GM12878 (cell line): ENCODE measurements at regions not wholly inside any gene's neighbourhood (a gene's known extent, or its start where the extent isn't known, plus 50 kb on each side); places are given as distances from the start of the nearest gene placed in this dataset.

ENCODE experiments used
- ATAC-seq: fragments of 200-7000 bp; cut with Tn5 transposase; 3 replicates; pipeline ENCODE4 v1.9.1; 2020; ENCODE audit warnings: mild to moderate bottlenecking, moderate library complexity
- BruUV-seq: library from RNA; stranded (reverse); fragments of 400-500 nt; replicated peaks from 2 replicates; lab custom pipeline; 2021; lab: Mats Ljungman, UMichigan
- CTCF ChIA-PET: fragments of 300-600 bp; sonication (Branson Sonifier 250); formaldehyde crosslinking; extraction: SDS; loops from one replicate; lab custom pipeline; 2021; ENCODE audit warnings: inconsistent platforms; lab: Yijun Ruan, JAX
- POLR2A ChIA-PET: fragments of 350-600 bp; formaldehyde crosslinking; extraction: SDS; loops from one replicate; lab custom pipeline; 2021; ENCODE audit warnings: inconsistent platforms; lab: Charles Lee
- RAD21 ChIA-PET: fragments of 300-600 bp; sonication (Branson Sonifier 250); formaldehyde crosslinking; loops from one replicate; lab custom pipeline; 2023; ENCODE audit warnings: antibody characterized with exemption; ENCODE audit not compliant: unreplicated experiment; lab: Charles Lee
- SMC1A ChIA-PET: fragments of 300-600 bp; sonication (Branson Sonifier 250); formaldehyde crosslinking; loops from one replicate; lab custom pipeline; 2023; ENCODE audit not compliant: unreplicated experiment, uncharacterized antibody; lab: Charles Lee
- DNase-seq: peaks from one replicate; pipeline ENCODE4 v3.0.0-alpha.2; 2011; ENCODE audit warnings: low read depth, low spot score
- FAIRE-seq: peaks from 3 replicates; lab custom pipeline; 2011; peaks lifted over from hg19 to GRCh38; lab: Jason Lieb, UNC
- H2AFZ ChIP-seq: 2 replicates; pipeline ENCODE4 v1.6.0; 2011; ENCODE audit warnings: low read depth, low read length, control low read depth; ENCODE audit not compliant: control insufficient read depth
- H3K27ac ChIP-seq: 2 replicates; pipeline ENCODE4 v1.5.1; 2011; ENCODE audit warnings: control low read depth; ENCODE audit not compliant: control insufficient read depth, insufficient read depth
- H3K27me3 ChIP-seq, 2 experiments: replicated peaks in 1 of 2; 2 replicates each; pipeline versions ENCODE4 v1.6.0 to v1.6.1; 2011; ENCODE audit warnings: low read length in 1 of 2; ENCODE audit not compliant: control insufficient read depth in 2 of 2, insufficient read depth in 2 of 2
- H3K36me3 ChIP-seq, 2 experiments: 2 replicates each; pipeline ENCODE4 v1.5.1; 2011; ENCODE audit warnings: low read length in 1 of 2; ENCODE audit not compliant: control insufficient read depth in 2 of 2, insufficient read depth in 2 of 2
- H3K4me1 ChIP-seq: 2 replicates; pipeline ENCODE4 v1.6.1; 2011; ENCODE audit warnings: mild to moderate bottlenecking, low read length, moderate library complexity, mixed read lengths; ENCODE audit not compliant: control insufficient read depth, insufficient read depth
- H3K4me2 ChIP-seq: 2 replicates; pipeline ENCODE4 v1.6.0; 2011; ENCODE audit warnings: control low read depth; ENCODE audit not compliant: control insufficient read depth, insufficient read depth
- H3K4me3 ChIP-seq: fragments of 200-600 bp; sonication (generic); 2 replicates; pipeline ENCODE4 v1.5.1; 2016
- H3K79me2 ChIP-seq: 2 replicates; pipeline ENCODE4 v1.6.0; 2011; ENCODE audit warnings: low read length; ENCODE audit not compliant: control insufficient read depth, insufficient read depth
- H3K9ac ChIP-seq: 2 replicates; pipeline ENCODE4 v1.8.0; 2011; ENCODE audit warnings: low read length, control low read depth, mixed read lengths; ENCODE audit not compliant: control insufficient read depth, insufficient read depth
- H3K9me3 ChIP-seq: replicated peaks from 3 replicates; pipeline ENCODE4 v1.5.1; 2011; ENCODE audit warnings: mild to moderate bottlenecking, low read length; ENCODE audit not compliant: control insufficient read depth, insufficient read depth
- H4K20me1 ChIP-seq: 2 replicates; pipeline ENCODE4 v1.6.0; 2011; ENCODE audit not compliant: control insufficient read depth, insufficient read depth
- CUX1 ChIP-seq: IDR thresholded peaks from 2 replicates; pipeline ENCODE4 v1.6.1; 2012; ENCODE audit warnings: improper control_type of control experiment, low read depth, low read length; ENCODE audit not compliant: insufficient replicate concordance
- WRNIP1 ChIP-seq: IDR thresholded peaks from 2 replicates; pipeline ENCODE4 v1.6.1; 2011; ENCODE audit warnings: low read depth, low read length, improper control_type of control experiment, borderline replicate concordance
- ZNF24 ChIP-seq: fragments of 450-650 bp; IDR thresholded peaks from 2 replicates; pipeline ENCODE4 v1.6.1; 2017; ENCODE audit warnings: antibody characterized with exemption, mild to moderate bottlenecking
- WGBS: methylation state at CpG from one replicate; pipeline ENCODE4 v1.1.6; 2016; ENCODE audit warnings: low lambda C conversion rate; ENCODE audit not compliant: insufficient replicate concordance, insufficient coverage; ENCODE audit errors: missing lambda C conversion rate; 5-methylcytosine and 5-hydroxymethylcytosine counted together
- in situ Hi-C: fragments of 300-500 bp; cut with MboI; formaldehyde crosslinking; loops from 9 replicates; pipeline ENCODE4 v1.14.3; 2018; ENCODE audit warnings: mixed read lengths
- intact Hi-C: fragments of 100-400 bp; cut with micrococcal nuclease; formaldehyde crosslinking; loops from one replicate; pipeline ENCODE4 v1.14.2; 2022; ENCODE audit not compliant: unreplicated experiment

GRCh38 chr11:31877083-31877482 lies 66.0 kb upstream of the PAX6 start:
- H4K20me1 ChIP-seq = no peaks in the 10 kb centered on the region
- H3K79me2 ChIP-seq = no peaks in the 10 kb centered on the region
- FAIRE-seq (no peak), ATAC-seq (no peak), DNase-seq (no peak)
- intact Hi-C loops = no loop called here
- no peaks in the 10 kb centered on the region for H3K36me3 ChIP-seq
- CTCF ChIA-PET = interaction anchor here (3.3 kb wide), 1 partner anchor 81 kb away, joined by 13 read pairs; no protein-coding TSS in a partner anchor
- POLR2A ChIA-PET = no interaction called here
- H3K9me3 ChIP-seq = no peaks in the 10 kb centered on the region
- H3K9ac ChIP-seq = no peak overlapping the region
- no TSS peak for BruUV-seq
- H3K4me1 ChIP-seq = no peaks in the 10 kb centered on the region
- no peak overlapping the region for H3K4me3 ChIP-seq
- no peak overlapping the region for H3K27ac ChIP-seq
- no peak overlapping the region for H2AFZ ChIP-seq
- H3K27me3 ChIP-seq = peaks cover 0 to 4% of the 10 kb centered on the region in 2 experiments; a peak in 2 of 4 replicates
- RAD21 ChIA-PET = interaction anchor here (1.4 kb wide), 1 partner anchor 82 kb away, joined by 4 read pairs; no protein-coding TSS in a partner anchor
- in situ Hi-C loops = no loop called here
- 26% methylated on average over 4 of the region's 4 CpGs for WGBS
- H3K4me2 ChIP-seq = no peak overlapping the region
- SMC1A ChIA-PET = interaction anchor here (0.6 to 0.9 kb wide), 2 partner anchors 19 to 81 kb away, joined by 3 read pairs; no protein-coding TSS in a partner anchor
- no peak for TF ChIP-seq WRNIP1
- TF ChIP-seq CUX1 = no peak
- TF ChIP-seq ZNF24 = no peak
